AG04449 (cell line): ENCODE measurements at regions not wholly inside any gene's neighbourhood (a gene's known extent, or its start where the extent isn't known, plus 50 kb on each side); places are given as distances from the start of the nearest gene placed in this dataset.

ENCODE experiments used
- CTCF ChIA-PET: fragments of 350-600 bp; formaldehyde crosslinking; extraction: SDS; loops from one replicate; lab custom pipeline; 2021; ENCODE audit warnings: antibody characterized with exemption; lab: Yijun Ruan, JAX
- POLR2A ChIA-PET: fragments of 400-600, 350-600 bp; formaldehyde crosslinking; extraction: SDS; loops from one replicate; lab custom pipeline; 2020; ENCODE audit warnings: antibody characterized with exemption, inconsistent platforms; lab: Yijun Ruan, JAX
- DNase-seq: peaks from one replicate; pipeline ENCODE4 v3.0.0-alpha.2; 2010; ENCODE audit warnings: low read depth, low spot score
- H3K4me3 ChIP-seq: 2 replicates; pipeline ENCODE4 v1.5.1; 2011; ENCODE audit warnings: low read depth, mild to moderate bottlenecking, control low read depth, low read length
- TF ChIP-seq, protein P1 (sequence below): IDR thresholded peaks from one replicate; pipeline ENCODE4 v1.5.1; 2011; ENCODE audit warnings: mild to moderate bottlenecking, moderate library complexity, low read length, control low read depth, inconsistent platforms; ENCODE audit not compliant: insufficient read depth; ENCODE audit errors: missing control alignments

GRCh38 chr21:24260751-24261150, 1346.5 kb downstream of the MRPL39 start:
- DNase-seq: no peak
- TF ChIP-seq, protein P1, sequence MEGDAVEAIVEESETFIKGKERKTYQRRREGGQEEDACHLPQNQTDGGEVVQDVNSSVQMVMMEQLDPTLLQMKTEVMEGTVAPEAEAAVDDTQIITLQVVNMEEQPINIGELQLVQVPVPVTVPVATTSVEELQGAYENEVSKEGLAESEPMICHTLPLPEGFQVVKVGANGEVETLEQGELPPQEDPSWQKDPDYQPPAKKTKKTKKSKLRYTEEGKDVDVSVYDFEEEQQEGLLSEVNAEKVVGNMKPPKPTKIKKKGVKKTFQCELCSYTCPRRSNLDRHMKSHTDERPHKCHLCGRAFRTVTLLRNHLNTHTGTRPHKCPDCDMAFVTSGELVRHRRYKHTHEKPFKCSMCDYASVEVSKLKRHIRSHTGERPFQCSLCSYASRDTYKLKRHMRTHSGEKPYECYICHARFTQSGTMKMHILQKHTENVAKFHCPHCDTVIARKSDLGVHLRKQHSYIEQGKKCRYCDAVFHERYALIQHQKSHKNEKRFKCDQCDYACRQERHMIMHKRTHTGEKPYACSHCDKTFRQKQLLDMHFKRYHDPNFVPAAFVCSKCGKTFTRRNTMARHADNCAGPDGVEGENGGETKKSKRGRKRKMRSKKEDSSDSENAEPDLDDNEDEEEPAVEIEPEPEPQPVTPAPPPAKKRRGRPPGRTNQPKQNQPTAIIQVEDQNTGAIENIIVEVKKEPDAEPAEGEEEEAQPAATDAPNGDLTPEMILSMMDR: no peak
- H3K4me3 ChIP-seq: no peak overlapping the region
- ChIA-PET CTCF (no interaction called here), POLR2A (no interaction called here)

DNA sequence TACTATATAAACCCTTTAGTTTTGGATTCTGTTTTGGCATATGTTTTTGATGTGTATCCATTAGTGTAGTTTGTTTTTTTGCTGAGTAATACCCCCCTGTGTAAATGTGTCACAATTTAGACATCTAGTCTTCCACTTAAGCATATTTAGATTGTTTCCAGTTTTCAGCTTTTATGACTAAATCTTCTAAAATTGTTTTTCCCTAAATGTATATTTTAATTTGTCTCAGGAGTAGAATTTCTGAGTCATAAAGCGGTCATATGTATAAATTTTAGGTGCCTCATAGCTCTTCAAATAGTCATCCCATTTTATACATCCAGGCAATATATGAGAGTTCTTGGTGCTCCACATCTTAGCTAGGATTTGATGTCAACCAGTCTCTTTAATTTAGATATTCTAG, 1348.0 kb downstream of the MRPL39 start:
- ChIA-PET CTCF (no interaction called here), POLR2A (interaction anchor here (0.6 kb wide), 1 partner anchor 1110 kb away, joined by 3 read pairs; no protein-coding TSS in a partner anchor)
- TF ChIP-seq, protein P1: no peak
- no peak overlapping the region for H3K4me3 ChIP-seq
- peak; percentile 33 for DNase-seq

DNA sequence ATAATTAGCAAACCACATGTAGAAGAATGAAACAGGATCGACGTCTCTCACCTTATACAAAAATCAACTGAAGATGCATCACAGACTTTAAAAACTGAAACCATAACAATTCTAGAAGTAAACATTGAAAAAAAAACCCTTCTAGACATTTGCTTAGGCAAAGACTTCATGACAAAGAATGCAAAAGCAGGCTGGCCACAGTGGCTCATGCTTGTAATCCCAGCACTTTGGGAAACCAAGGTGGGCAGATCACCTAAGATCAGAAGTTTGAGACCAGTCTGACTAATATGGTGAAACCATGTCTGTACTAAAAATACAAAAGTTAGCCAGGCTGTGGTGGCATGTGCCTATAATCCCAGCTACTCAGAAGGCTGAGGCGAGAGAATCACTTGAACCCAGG, 1351.7 kb downstream of the MRPL39 start:
- CTCF ChIA-PET: no interaction called here
- POLR2A ChIA-PET: no interaction called here
- TF ChIP-seq, protein P1: no peak
- no peak overlapping the region for H3K4me3 ChIP-seq
- no peak for DNase-seq

DNA sequence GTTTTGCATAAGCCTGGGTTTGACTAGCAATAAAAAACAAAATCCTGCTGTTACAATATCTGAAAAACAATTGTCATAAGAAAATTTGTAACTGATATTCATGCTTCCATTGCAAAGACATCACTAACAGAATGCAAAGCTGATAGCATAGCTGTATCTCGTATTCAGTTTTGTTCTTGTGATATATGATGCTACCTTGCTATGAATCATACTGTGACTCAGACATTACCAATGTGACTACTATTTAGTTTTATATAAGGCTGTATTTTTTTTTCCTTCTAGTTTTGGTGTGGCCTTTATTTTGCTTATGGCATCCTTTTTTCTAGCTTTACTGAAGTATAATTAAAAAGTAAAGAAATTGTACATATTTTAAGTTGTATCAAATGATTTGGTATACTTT, 1381.8 kb downstream of the MRPL39 start:
- TF ChIP-seq, protein P1: no peak
- CTCF ChIA-PET: interaction anchor here (1.4 kb wide), 1 partner anchor 9 kb away, joined by 3 read pairs; no protein-coding TSS in a partner anchor
- DNase-seq: peak; percentile 5
- no peak overlapping the region for H3K4me3 ChIP-seq
- POLR2A ChIA-PET: no interaction called here

DNA sequence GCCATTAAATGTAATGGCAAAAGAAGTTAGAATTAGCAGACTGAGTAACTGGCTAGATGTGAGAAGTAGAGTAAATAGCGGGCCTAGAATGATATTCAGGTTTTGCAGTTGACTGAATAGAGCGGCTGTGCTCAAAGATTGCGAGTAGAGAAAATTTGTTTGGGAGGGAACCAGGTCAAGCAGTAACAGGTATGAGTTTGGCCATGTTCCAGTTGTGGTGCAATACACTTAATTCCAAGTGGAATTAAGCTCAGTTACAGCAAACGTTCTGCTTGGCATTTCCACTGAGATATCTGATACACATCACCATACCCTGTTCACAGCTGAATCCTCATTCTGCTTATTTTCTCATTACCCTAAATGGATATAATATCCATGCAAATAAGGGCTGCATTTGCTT, 1382.9 kb downstream of the MRPL39 start:
- no peak for DNase-seq
- TF ChIP-seq, protein P1: no peak
- H3K4me3 ChIP-seq: no peak overlapping the region
- ChIA-PET POLR2A (no interaction called here), CTCF (interaction anchor here (1.4 kb wide), 1 partner anchor 8 kb away, joined by 3 read pairs; no protein-coding TSS in a partner anchor)

DNA sequence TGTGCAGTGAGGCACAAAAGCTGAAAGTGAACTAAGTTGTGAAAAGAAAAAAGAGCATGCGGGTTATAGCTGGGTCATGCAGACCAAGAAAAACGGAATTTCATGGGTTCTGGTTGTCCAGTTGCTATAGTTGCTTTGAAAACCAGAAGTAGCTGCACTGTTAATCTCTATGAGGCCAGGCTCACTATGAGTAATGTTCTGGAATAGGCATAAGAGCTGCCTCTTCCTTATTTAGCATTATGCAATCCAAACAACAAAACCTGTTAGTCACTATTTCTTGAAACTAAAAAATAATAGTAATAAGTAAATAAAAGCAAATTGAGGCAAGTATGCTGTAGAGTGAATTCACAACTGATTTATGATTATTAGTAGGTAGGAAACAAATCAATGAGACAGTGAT, 1383.7 kb downstream of the MRPL39 start:
- H3K4me3 ChIP-seq: no peak overlapping the region

More for the DNA sequence above, 1383.7 kb downstream of the MRPL39 start:
- DNase-seq: no peak
- ChIA-PET POLR2A (no interaction called here), CTCF (no interaction called here)
- TF ChIP-seq, protein P1: no peak
